Ramos (cell line): ENCODE measurements at regions not wholly inside any gene's neighbourhood (a gene's known extent, or its start where the extent isn't known, plus 50 kb on each side); places are given as distances from the start of the nearest gene placed in this dataset.

Experiments
- in situ Hi-C: fragments of 300-500 bp; cut with MboI; formaldehyde crosslinking; loops from one replicate; pipeline ENCODE4 v1.14.3; 2022; ENCODE audit warnings: low sequenced_read_pairs; ENCODE audit not compliant: unreplicated experiment

DNA sequence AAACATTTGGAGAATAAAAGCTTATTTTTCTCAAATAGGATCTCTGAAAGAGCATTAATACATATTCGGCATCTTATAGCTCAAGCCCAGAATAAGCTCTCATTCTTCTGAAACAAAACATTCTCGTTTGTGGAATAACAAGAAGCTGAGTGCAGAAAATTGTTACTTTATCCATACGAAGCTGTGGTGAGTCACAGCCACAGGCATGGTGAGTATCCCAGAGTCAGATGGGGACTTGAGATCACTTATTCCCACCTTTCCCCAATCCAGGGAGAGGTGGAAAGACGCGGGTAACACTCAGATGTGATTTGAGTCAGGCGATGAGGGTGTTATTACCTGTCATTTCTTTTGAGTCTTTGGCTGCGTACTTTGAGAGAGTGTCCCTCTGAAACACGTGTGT, 214.6 kb upstream of the TMEM132C start:
- in situ Hi-C loops, result no loop called here

DNA sequence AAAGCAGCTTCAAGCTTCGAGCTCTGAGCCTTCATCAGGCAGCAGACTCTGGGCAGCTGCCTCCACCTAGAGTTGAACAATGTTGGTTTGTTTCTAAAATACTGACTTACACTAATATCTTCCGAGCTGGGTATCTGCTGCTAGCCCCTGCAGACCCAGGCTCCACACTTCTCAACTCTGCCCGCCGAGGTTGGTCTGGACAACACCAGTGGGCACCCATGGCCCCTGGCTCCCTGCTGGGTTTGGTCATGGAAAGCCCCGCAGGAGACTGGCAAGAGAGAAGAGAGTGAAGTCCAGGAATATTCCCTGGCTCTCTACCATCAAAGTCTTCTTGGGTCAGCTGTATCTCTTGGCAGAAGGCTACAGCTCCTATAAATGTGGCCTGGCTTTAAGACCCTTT, 214.2 kb upstream of the TMEM132C start:
- in situ Hi-C loops, result no loop called here

DNA sequence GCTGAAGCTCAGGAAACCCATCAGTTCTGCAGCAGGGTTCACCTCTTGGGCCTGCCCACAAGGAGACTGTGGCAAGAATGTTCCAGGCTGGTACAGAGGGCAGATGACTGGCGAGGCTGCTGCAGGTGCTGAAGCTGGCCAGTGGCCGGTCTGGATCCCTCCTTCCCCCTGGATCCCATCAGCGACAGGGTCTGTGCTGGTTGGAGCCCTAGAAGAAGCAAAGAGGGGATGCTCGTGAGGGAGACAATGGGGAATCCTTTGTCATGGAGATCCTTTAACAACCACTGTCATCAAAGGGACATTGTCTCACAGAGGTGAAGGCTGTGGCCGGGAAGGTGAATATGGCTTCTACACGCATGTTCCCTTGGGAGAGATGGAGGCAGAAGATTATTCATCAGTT, 211.4 kb upstream of the TMEM132C start:
- in situ Hi-C loops, result no loop called here

DNA sequence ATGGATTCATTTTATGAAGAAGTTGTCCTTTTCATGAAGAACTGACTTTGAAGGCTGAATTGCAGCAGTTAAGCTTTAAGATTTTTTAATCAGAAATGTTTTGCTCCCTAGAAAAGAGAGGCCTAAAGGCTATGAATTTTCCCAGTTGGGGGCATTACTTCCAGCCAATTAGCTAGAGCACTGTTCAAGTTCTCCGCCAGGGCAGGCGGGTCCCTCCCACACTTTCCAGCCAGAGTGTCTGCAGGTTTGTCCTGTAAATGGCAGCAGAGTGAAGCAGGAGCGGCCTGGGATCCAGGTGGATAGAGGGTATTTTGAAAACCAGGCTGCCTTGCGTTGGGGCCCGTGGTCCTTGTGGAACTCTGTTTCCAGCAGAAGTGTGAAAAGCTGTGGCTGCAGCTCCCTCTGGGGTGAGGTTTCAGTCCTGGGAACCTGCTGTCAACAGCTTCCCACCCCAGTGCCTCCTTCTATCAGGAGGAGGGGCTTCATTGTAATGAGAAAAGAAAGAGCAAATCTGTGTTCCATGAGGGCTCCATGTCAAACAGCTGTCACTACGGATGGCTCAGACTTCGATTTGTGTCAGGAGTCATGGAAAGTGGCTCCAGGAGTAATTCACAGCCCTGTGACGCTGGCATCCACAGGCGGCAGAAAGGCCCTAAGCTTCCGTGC, 210.7 kb upstream of the TMEM132C start:
- in situ Hi-C loops, result no loop called here

DNA sequence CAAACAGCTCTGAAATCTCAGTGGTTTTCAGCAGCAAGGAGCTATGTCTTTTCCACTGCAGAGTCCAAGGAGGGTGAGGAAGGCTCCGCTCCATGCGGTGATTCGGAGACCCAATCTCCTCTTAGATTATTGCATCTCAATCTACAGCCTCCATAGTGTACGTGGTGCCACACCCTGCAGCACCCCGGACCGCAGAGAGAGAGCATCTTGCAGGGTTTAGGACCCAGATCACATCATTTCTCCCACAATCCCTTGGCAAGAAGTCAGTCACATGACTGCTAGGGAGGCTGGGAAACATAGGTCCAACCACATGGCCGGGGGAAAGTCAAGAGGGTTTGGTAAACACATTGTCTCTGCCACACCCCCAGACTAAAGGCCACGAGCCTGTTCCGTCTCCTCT, 209.4 kb upstream of the TMEM132C start:
- in situ Hi-C loops, result no loop called here

DNA sequence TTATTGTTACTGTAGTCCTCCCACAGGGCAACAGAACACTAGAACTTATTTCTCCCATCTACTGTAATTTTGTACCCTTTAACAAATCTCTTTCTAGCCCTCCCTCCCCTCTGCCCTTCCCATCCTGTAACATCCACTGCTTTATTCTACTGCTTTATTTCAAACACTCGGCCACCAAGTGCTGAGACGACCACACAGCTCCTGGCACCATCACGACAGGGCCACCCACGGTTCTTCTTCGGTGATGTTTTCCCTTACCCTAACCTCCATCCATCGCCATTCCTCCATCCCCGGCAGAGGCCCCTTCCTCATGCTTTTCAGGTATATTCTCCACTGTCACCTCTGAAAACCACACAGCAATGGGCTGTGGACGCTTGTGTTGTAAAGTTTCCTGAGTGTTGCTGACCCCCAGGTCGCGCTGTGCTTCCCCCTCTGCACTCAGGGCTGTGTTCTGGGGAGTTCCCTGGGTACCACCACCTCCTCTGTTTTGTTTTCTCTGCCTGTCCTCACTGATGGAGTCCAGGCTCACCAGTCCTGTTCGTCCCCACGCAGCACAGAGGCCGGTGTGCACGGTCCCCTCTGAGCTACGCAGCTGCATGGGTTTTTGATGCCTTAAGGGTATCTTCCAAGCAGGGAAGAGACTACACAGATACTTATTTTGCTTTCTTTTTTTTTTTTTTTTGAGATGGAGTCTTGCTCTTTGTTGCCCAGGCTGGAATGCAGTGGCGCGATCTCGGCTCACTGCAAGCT, 207.2 kb upstream of the TMEM132C start:
- in situ Hi-C loops, result no loop called here

DNA sequence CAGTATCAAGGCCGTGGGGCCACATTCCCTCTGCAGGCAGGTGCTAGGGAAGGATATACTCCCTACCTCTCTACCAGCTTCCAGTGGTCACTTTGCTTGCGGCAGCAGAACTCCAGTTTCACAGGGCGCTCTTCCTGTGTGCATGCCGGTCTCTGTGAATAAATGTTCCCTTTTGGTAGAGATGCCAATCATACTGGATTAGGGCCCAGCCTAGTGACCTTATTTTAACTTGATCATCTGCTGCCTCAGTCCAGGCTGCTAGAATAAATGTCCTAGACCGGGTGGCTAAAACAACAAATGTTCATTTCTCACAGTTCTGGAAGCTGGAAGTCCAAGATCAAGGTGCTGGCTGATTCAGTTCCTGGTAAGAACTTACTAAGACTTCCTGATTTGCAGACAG, 198.8 kb upstream of the TMEM132C start:
- in situ Hi-C loops, result no loop called here

DNA sequence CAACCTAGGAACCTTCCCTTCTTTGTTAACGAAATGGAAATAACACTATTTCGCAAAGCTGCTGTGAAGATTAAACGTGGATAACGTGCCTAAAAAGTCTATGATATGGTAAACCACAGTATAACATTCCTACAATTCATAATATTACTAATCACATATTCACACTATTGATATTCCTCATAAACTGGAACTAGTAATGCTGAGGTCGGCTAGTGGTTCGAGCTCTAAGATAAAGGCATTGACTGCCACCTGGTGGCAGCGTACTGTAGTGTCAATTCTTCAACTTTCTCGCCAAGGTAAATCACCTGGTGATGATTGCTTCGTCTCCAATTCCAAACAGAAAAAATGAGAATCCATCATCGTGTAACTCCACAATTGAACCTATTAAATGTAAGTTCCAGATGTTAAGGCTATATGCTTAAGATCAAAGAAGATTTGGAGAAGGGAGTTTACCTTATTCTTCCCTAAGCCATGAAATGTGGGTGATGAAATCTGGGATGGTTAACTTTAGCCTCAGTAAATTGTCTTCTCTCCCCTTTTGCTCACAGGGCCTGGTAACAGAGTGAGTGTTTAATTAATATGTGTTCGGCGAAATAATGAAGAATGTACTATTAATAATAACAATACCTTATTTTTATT, 197.5 kb upstream of the TMEM132C start:
- in situ Hi-C loops, result no loop called here

DNA sequence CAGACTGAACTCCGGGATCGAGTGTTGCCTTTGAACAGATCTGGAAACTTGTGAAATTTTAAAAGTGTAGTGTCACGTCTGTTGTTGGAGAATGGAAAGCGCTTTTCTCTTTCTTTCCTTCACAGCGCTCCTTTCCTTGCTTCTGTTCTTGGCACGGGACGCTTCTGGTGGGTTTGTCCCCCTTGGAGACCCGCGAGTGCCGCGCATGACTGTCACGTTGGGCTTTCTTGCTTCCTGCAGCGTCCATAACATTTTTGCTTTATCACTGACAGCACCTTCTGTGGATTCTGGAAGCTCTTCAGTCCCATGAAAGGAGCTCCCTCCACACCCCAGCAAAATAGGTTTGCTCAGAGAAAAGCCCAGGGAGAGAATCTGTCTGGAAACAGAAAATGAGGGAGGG, 193.0 kb upstream of the TMEM132C start:
- in situ Hi-C loops, result no loop called here

DNA sequence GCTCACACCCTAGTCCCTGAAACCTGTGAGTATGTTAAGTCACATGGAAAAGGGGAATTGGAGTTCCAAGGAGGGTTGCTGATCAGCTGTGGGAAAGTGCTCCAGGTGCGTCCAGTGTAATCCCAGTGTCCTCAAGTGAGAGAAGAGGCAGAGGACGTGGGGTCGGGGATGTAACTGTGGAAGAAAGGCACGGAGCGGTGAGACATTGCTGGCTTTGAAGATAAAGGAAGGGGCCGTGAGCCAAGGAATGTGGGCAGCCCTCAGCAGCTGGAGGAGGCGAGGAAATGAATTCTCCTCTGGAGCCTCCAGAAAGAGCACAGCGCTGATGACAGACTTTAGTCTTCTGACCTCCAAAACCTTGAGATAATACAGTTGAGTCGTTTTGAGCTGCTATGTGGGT, 191.6 kb upstream of the TMEM132C start:
- in situ Hi-C loops, result no loop called here

DNA sequence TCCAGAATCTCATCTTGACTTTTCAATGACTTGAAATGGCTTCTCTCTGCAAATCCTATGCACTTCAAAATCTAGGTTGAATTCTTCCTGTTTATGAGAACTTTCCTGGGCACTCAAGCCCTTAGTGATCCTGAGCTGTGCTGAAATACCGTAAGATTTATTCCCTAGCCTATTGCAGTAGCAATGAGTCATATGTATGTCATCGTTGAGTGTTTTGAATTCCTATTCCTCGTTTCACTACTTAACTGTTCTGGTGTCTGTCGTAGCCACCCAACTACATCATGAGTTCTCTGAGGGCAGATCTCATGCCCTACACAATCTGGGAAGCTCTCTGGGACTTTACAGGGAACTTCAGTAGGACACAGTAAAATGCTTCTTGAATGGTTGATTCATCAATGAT, 190.8 kb upstream of the TMEM132C start:
- in situ Hi-C loops, result no loop called here

DNA sequence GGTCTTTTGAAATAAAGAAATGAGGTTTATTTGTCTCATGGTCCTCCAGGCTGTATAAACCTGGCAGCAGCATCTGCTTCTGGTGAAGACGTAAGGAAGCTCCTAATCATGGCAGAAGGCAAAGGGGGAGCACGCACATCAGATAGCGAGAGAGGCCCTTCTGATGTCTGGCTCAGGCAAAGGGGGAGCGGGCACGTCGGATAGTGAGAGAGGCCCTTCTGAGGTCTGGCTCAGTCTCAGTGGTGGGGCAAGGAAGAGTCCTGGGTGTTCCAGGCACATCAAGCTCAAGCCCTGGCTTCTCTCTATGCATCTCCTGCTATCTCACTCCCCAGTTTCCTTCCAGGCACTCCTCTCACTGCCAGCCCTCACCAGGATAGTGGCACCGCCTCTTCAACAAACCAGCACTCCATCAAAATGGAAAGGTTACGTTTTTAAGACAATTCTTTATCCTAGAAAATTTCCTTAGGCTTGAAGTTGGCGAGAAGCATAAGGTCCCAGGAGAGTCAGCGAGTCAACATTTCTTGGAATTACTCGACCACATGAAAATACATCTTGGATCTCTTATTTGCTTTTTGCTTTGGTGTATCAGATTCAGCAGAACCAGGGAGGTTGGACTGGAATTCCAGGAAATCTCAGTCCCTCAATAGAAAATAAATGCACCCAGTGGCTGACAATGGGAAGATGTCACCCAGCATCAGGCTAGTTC, 189.6 kb upstream of the TMEM132C start:
- in situ Hi-C loops, result no loop called here

DNA sequence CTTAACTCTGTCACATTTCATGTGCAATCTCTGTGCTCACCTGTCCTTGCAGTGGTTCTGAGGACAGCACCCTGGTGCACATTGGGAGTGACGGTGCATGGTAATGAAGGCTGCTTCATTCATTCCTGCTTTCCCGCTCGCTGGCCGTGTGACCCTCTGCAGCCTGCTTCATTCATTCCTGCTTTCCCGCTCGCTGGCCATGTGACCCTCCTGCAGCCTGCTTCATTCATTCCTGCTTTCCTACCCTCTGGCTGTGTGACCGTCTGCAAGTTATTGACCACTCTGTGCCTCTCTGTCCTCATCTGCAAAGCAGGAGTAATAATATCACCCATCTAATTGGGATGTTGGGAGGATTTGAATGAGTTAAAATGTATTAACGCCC, 189.1 kb upstream of the TMEM132C start:
- in situ Hi-C loops, result no loop called here

DNA sequence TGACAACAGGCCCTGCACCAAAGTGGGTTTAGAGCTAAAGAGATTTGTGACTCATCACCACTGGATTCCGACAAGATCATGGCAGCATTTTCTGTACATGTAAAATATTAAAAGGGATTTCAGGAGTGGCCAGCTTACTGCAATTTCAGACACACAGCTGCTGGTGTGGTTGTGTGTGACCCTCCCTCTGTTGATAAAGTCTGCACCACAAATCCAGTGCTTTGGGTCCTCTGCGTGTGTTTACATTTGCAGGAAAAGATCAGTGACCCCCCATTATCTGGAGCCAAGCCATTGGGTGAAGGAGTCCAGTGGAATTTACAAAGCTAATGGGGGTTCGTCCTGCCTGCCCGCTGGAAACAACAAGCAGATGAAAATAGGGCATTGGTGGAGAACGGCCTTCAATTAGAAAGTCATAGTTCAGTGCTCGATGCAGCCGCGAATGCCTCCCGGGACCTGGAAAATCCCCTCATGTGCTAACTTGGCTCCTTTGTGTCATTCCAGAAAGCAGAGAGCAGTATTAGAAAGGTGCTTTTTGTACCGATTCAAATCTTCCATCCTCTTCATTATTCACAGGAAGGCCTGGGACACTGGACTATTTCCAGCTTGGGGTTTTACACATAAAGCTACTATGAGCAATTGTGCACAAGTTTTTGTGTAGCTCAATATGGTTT, 188.5 kb upstream of the TMEM132C start:
- in situ Hi-C loops, result no loop called here

DNA sequence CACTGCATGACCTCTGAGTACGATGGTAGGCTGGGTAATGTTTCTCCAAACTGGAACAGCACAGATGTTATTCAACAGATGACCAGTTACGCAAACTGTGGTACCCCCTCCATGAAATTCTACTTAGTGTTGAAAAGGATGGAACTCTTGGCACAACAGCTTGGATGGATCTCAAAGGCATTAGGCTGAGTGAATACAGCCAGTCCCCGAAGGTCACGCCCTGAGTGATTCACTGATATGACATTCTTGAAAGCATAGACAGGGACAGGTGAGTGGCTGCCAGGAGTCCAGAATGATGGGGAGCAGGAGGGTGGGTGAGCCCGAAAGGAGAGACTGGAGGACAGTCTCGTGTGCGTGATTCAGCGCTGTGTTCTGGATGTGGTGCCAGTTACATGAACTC, 187.5 kb upstream of the TMEM132C start:
- in situ Hi-C loops, result no loop called here

DNA sequence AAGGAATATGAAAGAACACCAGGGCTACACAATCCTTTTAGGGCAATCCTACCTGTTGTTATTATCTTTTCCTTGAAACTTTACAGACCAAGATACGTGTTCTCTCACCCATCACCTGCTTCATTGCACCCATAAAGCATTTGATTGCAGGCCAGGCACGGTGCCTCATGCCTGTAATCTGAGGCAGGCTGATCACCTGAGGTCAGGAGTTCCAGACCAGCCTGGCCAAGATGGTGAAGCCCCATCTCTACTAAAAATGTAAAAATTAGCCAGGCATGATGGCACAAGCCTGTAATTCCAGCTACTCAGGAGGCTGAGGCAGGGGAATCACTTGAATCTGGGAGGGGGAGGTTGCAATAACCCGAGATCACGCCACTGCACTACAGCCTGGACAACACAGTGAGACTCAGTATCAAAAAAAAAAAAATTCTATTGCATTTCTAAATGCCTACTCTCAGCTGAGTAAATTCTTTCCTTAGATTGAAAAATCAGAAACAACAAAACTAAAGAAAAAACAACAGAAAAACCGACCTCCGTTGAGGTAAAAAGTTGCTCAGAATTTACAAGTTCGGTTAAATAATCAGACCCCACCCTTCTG, 183.7 kb upstream of the TMEM132C start:
- in situ Hi-C loops, result no loop called here

DNA sequence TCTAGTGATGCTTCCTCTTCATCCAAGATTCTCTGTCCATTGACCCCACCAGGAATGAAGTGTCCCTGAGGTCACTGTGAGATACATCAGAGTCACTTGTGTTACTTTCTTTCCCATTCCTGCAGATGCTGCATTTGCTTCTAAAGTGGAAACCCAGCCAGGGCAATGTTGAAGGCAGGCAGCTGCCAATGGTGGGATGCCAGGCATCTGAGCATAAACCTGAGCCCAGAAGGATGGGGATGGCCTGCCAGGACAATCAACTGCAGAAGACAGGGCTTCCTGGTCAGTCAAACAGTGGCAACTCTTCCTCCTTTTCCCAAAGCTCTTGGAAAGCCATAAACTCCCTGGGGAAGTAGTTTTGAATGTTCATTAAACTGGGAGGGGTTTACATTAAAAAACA, 178.0 kb upstream of the TMEM132C start:
- in situ Hi-C loops, result no loop called here

DNA sequence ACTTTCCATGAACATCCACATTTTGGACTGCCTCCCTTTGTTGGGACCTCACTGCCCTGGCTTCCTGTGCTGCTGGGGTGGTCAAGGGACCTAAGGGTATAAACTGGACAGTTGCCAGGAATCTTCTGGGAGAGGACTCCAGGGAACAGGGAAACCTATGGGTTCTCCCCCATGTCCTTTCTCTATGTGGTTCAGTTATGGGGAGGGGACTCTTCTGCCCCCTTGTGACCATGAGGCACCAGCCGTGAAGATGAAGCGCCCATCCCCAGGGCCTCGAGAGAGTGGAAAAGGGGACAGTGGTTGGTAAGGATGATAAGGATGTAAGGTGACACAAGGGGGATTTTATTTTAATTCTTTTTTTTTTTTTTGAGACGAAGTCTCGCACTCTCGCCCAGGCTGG, 177.0 kb upstream of the TMEM132C start:
- in situ Hi-C loops, result no loop called here

DNA sequence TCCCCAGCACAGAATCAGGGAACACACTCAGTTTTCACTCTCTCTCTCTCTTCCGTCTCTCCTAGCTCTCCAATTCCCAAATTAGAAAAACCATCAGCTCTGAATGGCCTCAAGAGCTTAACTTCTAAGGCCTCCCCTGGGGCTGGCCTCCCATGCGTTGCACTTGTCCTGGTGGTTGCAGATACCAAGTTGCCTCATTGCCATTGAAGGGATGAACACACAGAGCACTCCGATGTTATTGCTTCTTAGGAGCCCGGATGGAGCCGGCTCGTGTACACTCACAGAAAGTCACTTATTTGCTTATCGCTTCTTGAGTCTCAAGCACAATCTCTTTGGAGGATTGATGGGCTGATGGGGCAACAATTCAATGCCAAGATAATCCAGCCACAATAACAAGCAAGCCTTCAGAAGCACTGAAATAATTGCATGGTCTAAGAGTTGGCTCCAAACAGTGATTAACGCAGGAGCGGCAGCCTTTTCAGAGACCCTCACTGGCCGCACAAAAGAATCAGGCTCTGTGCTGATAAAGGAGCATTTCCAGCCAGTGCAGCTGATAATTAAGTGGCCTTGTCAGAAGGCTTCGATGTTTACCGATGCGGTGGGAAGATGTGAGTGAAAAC, 175.8 kb upstream of the TMEM132C start:
- in situ Hi-C loops, result no loop called here

DNA sequence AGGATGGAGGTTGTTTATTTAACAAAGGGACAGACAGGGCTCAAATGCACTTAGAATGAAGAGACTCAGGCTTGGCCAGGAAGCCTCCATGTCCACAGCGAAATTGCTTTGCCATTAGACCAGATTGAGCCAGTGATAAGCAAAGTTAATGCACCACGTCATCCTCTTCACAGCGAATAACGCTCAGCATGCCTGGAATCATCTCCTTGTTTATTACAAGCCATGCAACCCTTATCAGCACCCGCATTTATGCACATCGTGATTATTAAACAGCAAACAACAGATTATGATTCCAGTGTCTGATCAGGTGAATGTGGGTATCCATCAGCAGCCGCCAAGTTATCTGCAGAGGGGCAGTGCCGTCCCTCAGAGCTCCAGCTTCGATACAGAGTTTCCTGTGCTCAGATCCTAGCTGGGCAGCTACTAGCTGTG, 175.0 kb upstream of the TMEM132C start:
- in situ Hi-C loops, result no loop called here
